GM23248 (cell line): ENCODE measurements at regions not wholly inside any gene's neighbourhood (a gene's known extent, or its start where the extent isn't known, plus 50 kb on each side); places are given as distances from the start of the nearest gene placed in this dataset.

Experiments
- DNase-seq: peaks from one replicate; pipeline ENCODE4 v3.0.0-alpha.2; 2015
- H2AFZ ChIP-seq: fragments of 200-600 bp; sonication (generic); 2 replicates; pipeline ENCODE4 v1.6.1; 2016; ENCODE audit warnings: antibody characterized with exemption
- H3F3A ChIP-seq: fragments of 200-600 bp; sonication (generic); 2 replicates; pipeline ENCODE4 v1.6.1; 2016; ENCODE audit warnings: mild to moderate bottlenecking, antibody characterized with exemption, mixed run types; ENCODE audit not compliant: insufficient read depth
- H3K27ac ChIP-seq: fragments of 200-600 bp; sonication (generic); 2 replicates; pipeline ENCODE4 v1.5.1; 2016; ENCODE audit warnings: mild to moderate bottlenecking
- H3K27me3 ChIP-seq: fragments of 200-600 bp; sonication (generic); replicated peaks from 2 replicates; pipeline ENCODE4 v1.6.1; 2016; ENCODE audit warnings: mild to moderate bottlenecking; ENCODE audit not compliant: insufficient read depth
- H3K36me3 ChIP-seq: fragments of 200-600 bp; sonication (generic); 2 replicates; pipeline ENCODE4 v1.6.1; 2016; ENCODE audit warnings: low read depth, mild to moderate bottlenecking
- H3K4me1 ChIP-seq: fragments of 200-600 bp; sonication (generic); 2 replicates; pipeline ENCODE4 v1.6.1; 2016; ENCODE audit warnings: mild to moderate bottlenecking; ENCODE audit not compliant: insufficient read depth
- H3K4me2 ChIP-seq: fragments of 200-600 bp; sonication (generic); one replicate; pipeline ENCODE4 v1.6.1; 2016; ENCODE audit warnings: mild to moderate bottlenecking; ENCODE audit not compliant: unreplicated experiment
- H3K4me3 ChIP-seq: fragments of 200-600 bp; sonication (generic); 2 replicates; pipeline ENCODE4 v1.5.1; 2016; ENCODE audit warnings: mild to moderate bottlenecking
- H3K79me2 ChIP-seq: fragments of 200-600 bp; sonication (generic); 2 replicates; pipeline ENCODE4 v1.6.1; 2016; ENCODE audit warnings: mild to moderate bottlenecking; ENCODE audit not compliant: insufficient read depth
- H3K9ac ChIP-seq: fragments of 200-600 bp; sonication (generic); 2 replicates; pipeline ENCODE4 v1.6.1; 2016; ENCODE audit warnings: mild to moderate bottlenecking
- H3K9me2 ChIP-seq: fragments of 200-600 bp; sonication (generic); 2 replicates; pipeline ENCODE4 v1.6.1; 2016; ENCODE audit warnings: mixed run types, mild to moderate bottlenecking, moderate library complexity; ENCODE audit not compliant: insufficient read depth
- H3K9me3 ChIP-seq: fragments of 200-600 bp; sonication (generic); one replicate; pipeline ENCODE4 v1.6.1; 2017; ENCODE audit warnings: low read depth
- H4K20me1 ChIP-seq: fragments of 200-600 bp; sonication (generic); 2 replicates; pipeline ENCODE4 v1.6.0; 2016; ENCODE audit not compliant: insufficient read depth
- EZH2 ChIP-seq: fragments of 200-600 bp; sonication (generic); IDR thresholded peaks from 2 replicates; pipeline ENCODE4 v1.6.1; 2018; ENCODE audit warnings: antibody characterized with exemption, mild to moderate bottlenecking; ENCODE audit not compliant: insufficient read depth, poor library complexity, severe bottlenecking
- EZH2phosphoT487 ChIP-seq: fragments of 200-600 bp; sonication (generic); IDR thresholded peaks from 2 replicates; pipeline ENCODE4 v1.6.1; 2018; ENCODE audit warnings: antibody characterized with exemption, moderate library complexity, mild to moderate bottlenecking, low read depth; ENCODE audit not compliant: insufficient read depth
- WGBS, 2 experiments: methylation state at CpG; one replicate each; pipeline ENCODE4 v1.1.6; 2015 to 2017; ENCODE audit warnings: low lambda C conversion rate in 2 of 2, low coverage in 1 of 2; ENCODE audit errors: missing lambda C conversion rate in 2 of 2; 5-methylcytosine and 5-hydroxymethylcytosine counted together
- in situ Hi-C: fragments of 300-500 bp; cut with MboI; formaldehyde crosslinking; loops from 2 replicates; pipeline ENCODE4 v1.15.0; 2020

DNA sequence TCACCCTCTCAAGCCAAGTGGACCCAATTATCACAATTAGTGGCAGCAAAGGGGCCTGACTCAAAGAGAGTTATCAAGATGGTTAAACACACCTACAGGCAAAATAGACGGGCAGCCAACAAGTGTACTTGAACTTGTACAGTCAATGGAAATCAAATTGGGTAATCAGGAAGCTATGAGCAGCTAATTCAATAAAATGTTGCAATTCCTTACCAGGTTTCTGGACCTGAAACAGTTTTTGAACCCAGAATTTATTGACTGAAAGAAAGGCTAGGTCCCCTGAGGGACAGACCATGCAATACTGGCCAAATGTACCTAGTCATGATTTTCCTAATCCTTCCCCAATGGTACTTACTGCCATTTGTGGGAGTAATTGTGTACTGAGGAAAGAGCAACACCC lies 679.8 kb downstream of the EPM2A start:
- no peak overlapping the region for H3K27ac ChIP-seq
- H3K79me2 ChIP-seq, result no peaks in the 10 kb centered on the region
- in situ Hi-C loops, result no loop called here
- TF ChIP-seq EZH2phosphoT487, result no peak
- no peak for TF ChIP-seq EZH2
- no peaks in the 10 kb centered on the region for H3F3A ChIP-seq
- H3K4me1 ChIP-seq, result no peaks in the 10 kb centered on the region
- no peaks in the 10 kb centered on the region for H3K36me3 ChIP-seq
- no peaks in the 10 kb centered on the region for H4K20me1 ChIP-seq
- H3K9me2 ChIP-seq, result no peaks in the 10 kb centered on the region
- no peak overlapping the region for H2AFZ ChIP-seq
- H3K27me3 ChIP-seq, result no peaks in the 10 kb centered on the region
- no peaks in the 10 kb centered on the region for H3K9me3 ChIP-seq
- H3K9ac ChIP-seq, result no peak overlapping the region
- no peak for DNase-seq
- WGBS, 2 experiments, result 91 to 93% methylated on average over 1 of the region's 1 CpG
- H3K4me2 ChIP-seq, result no peak overlapping the region
- H3K4me3 ChIP-seq, result no peak overlapping the region

DNA sequence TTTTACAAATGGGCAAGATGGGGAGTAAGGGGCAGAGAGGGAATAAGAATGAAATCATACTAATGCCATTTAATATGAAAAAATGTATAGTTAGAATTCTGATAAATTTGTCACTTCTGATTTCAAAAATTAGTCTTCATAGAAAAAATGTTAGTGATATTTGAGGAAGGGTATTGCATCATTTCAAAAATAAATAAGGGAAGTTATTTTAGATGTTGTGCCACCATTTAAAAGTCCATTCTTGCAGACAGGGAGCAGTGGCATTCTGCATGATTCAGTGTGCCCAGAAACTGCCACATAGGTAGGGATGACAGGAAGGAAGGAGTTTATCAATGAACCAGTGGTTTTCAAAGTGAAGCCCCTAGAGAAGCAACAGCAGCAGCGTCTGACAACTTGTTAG lies 674.6 kb downstream of the EPM2A start:
- Histone ChIP-seq H3K4me1 (no peaks in the 10 kb centered on the region), H3K9ac (no peak overlapping the region), H3F3A (no peaks in the 10 kb centered on the region), H3K9me2 (no peaks in the 10 kb centered on the region), H3K79me2 (no peaks in the 10 kb centered on the region), H3K36me3 (no peaks in the 10 kb centered on the region), H3K4me3 (no peak overlapping the region), H3K27ac (no peak overlapping the region), H3K27me3 (no peaks in the 10 kb centered on the region), H4K20me1 (no peaks in the 10 kb centered on the region), H2AFZ (no peak overlapping the region), H3K4me2 (no peak overlapping the region), H3K9me3 (no peaks in the 10 kb centered on the region)
- in situ Hi-C loops, result no loop called here
- no peak for DNase-seq
- 71 to 100% methylated on average over 1 of the region's 1 CpG for WGBS, 2 experiments
- TF ChIP-seq EZH2phosphoT487, result no peak
- no peak for TF ChIP-seq EZH2

DNA sequence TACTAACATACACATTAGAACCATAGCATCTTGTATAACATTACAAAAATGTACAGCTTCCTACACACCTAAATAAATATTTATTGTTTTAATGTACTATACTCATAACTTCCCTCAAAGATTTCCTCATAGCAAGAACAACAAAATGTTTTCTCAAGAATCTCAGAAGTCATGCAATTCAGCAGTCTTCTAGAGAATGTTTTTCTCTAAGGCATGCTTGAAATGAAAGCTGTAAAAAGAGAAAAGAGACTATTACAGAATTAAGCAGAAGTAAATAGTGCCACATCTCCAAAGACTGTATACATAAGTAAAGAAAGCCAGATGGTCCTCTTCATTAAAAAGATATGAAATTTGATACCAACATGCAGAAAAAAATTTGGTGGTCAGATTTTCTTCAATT lies 672.2 kb downstream of the EPM2A start:
- H3K4me2 ChIP-seq, result no peak overlapping the region
- H3K9me3 ChIP-seq, result no peaks in the 10 kb centered on the region
- DNase-seq, result no peak
- H3K9me2 ChIP-seq, result no peaks in the 10 kb centered on the region
- H3K4me1 ChIP-seq, result peaks cover 15% of the 10 kb centered on the region
- TF ChIP-seq EZH2phosphoT487, result no peak
- no peak for TF ChIP-seq EZH2
- H3K27ac ChIP-seq, result no peak overlapping the region
- in situ Hi-C loops, result no loop called here
- H3K79me2 ChIP-seq, result no peaks in the 10 kb centered on the region
- H3K4me3 ChIP-seq, result no peak overlapping the region
- no peaks in the 10 kb centered on the region for H3K27me3 ChIP-seq
- no peak overlapping the region for H2AFZ ChIP-seq
- no peaks in the 10 kb centered on the region for H3K36me3 ChIP-seq
- peaks cover 14% of the 10 kb centered on the region for H3F3A ChIP-seq
- H4K20me1 ChIP-seq, result no peaks in the 10 kb centered on the region
- H3K9ac ChIP-seq, result no peak overlapping the region

DNA sequence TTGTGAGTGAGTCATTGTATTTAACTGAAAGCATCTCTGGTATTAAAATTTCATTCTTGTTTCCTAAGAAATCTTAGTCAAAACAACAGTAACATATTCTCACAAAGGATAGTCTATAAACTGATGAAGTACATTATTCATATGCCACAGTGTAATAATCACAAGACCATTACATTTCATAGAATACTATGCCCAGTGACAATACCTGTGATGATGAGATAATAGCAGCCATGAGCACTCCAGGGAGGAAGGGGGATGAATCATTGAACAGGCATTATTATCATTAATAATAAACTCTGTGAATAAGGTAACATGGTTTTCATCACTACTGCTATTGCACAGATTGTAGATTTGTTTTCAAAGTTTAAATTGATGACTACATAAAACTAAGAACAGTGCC lies 667.9 kb downstream of the EPM2A start:
- H3K79me2 ChIP-seq, result no peaks in the 10 kb centered on the region
- in situ Hi-C loops, result no loop called here
- H3F3A ChIP-seq, result peaks cover 40% of the 10 kb centered on the region
- H3K4me2 ChIP-seq, result peak overlapping the region; percentile 32
- peaks cover 52% of the 10 kb centered on the region for H3K4me1 ChIP-seq
- no peaks in the 10 kb centered on the region for H4K20me1 ChIP-seq
- no peaks in the 10 kb centered on the region for H3K9me3 ChIP-seq
- DNase-seq, result peak; percentile 72
- H2AFZ ChIP-seq, result no peak overlapping the region
- H3K36me3 ChIP-seq, result no peaks in the 10 kb centered on the region
- H3K27ac ChIP-seq, result peak overlapping the region; percentile 54
- H3K9me2 ChIP-seq, result no peaks in the 10 kb centered on the region
- no peak for TF ChIP-seq EZH2phosphoT487
- TF ChIP-seq EZH2, result no peak
- no peak overlapping the region; the same call in 1 of the 2 replicates for H3K4me3 ChIP-seq
- no peak overlapping the region for H3K9ac ChIP-seq
- no peaks in the 10 kb centered on the region for H3K27me3 ChIP-seq

DNA sequence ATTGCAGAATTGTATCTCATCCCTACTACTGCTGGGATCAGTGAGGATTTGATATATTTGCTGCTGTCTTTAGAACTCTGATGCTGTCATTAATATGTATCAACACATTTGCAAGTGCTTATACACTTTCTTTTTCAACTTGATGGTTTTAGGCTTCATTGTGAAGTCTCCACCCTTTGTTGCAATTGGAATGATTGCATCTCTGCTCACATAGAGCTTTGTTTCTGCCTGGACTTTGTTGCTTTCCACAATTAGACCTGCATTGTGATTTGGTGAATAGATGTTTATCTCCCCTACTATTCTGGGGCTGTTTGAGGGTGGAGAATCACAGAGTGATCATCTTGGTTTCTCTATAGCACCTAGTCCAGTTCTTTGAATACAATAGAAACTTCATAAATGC lies 666.7 kb downstream of the EPM2A start:
- Histone ChIP-seq H3K9me3 (no peaks in the 10 kb centered on the region), H3K27me3 (no peaks in the 10 kb centered on the region), H3K36me3 (no peaks in the 10 kb centered on the region), H3K27ac (no peak overlapping the region), H3K9me2 (no peaks in the 10 kb centered on the region), H4K20me1 (no peaks in the 10 kb centered on the region), H2AFZ (no peak overlapping the region), H3K4me2 (peak overlapping the region; percentile 9), H3K4me1 (peaks cover 52% of the 10 kb centered on the region), H3K4me3 (no peak overlapping the region), H3K9ac (no peak overlapping the region), H3F3A (peaks cover 40% of the 10 kb centered on the region), H3K79me2 (no peaks in the 10 kb centered on the region)
- no peak for TF ChIP-seq EZH2
- TF ChIP-seq EZH2phosphoT487, result no peak
- peak; percentile 9 for DNase-seq
- in situ Hi-C loops, result no loop called here
